Colonic mucosa (tissue), 4 donors: ENCODE measurements at regions not wholly inside any gene's neighbourhood (a gene's known extent, or its start where the extent isn't known, plus 50 kb on each side); places are given as distances from the start of the nearest gene placed in this dataset.

Experiments
- DNase-seq: peaks from one replicate; pipeline ENCODE4 v3.0.0-alpha.2; 2020
- H3K27ac ChIP-seq: fragments of 200-600 bp; one replicate; pipeline ENCODE4 v1.8.0; 2021
- H3K27me3 ChIP-seq: fragments of 200-600 bp; one replicate; pipeline ENCODE4 v1.8.0; 2021
- H3K36me3 ChIP-seq: fragments of 200-600 bp; one replicate; pipeline ENCODE4 v1.8.0; 2021
- H3K4me1 ChIP-seq: fragments of 200-600 bp; one replicate; pipeline ENCODE4 v1.8.0; 2021; ENCODE audit warnings: mild to moderate bottlenecking
- H3K4me3 ChIP-seq: fragments of 200-600 bp; one replicate; pipeline ENCODE4 v1.8.0; 2021
- H3K9ac ChIP-seq, 2 donors: one replicate each; pipeline ENCODE4 v1.7.0; 2013; ENCODE audit warnings: control low read depth in 2 of 2, low read depth in 2 of 2, low read length in 2 of 2
- H3K9me3 ChIP-seq: fragments of 200-600 bp; one replicate; pipeline ENCODE4 v1.8.0; 2021
- CTCF ChIP-seq: fragments of 200-600 bp; IDR thresholded peaks from one replicate; pipeline ENCODE4 v1.8.0; 2022; ENCODE audit warnings: antibody characterized with exemption, mild to moderate bottlenecking
- intact Hi-C: fragments of 100-400 bp; cut with DNase I; formaldehyde crosslinking; loops from one replicate; pipeline ENCODE4 v1.14.1; 2022
- donor health status: healthy.
- donor health status: DM: no; HTN: no; CAD: no.
- donor health status: DM: no; HTN: no; CAD: no.

- no peak overlapping the region for H3K9ac ChIP-seq
Observed at GRCh38 chr3:176647987-176648386, 549.3 kb downstream of the TBL1XR1 start.

GRCh38 chr3:176633511-176633910 lies 563.8 kb downstream of the TBL1XR1 start:
- Histone ChIP-seq H3K9me3 (no peaks in the 10 kb centered on the region), H3K27me3 (no peaks in the 10 kb centered on the region), H3K9ac (no peak overlapping the region), H3K4me3 (no peak overlapping the region), H3K36me3 (no peaks in the 10 kb centered on the region), H3K27ac (no peak overlapping the region), H3K4me1 (no peaks in the 10 kb centered on the region)
- DNase-seq: no peak
- intact Hi-C loops: no loop called here
- TF ChIP-seq CTCF: no peak

More at GRCh38 chr3:176647987-176648386, 549.3 kb downstream of the TBL1XR1 start:
- no peaks in the 10 kb centered on the region for H3K4me1 ChIP-seq
- H3K27me3 ChIP-seq: no peaks in the 10 kb centered on the region
- DNase-seq: no peak
- no peak overlapping the region for H3K4me3 ChIP-seq
- no peaks in the 10 kb centered on the region for H3K9me3 ChIP-seq
- intact Hi-C loops: no loop called here
- TF ChIP-seq CTCF: no peak
- H3K36me3 ChIP-seq: no peaks in the 10 kb centered on the region
- H3K27ac ChIP-seq: no peak overlapping the region

GRCh38 chr3:176632925-176633324 lies 564.4 kb downstream of the TBL1XR1 start:
- no peak overlapping the region for H3K4me3 ChIP-seq
- no peak for DNase-seq
- H3K4me1 ChIP-seq: no peaks in the 10 kb centered on the region
- intact Hi-C loops: no loop called here
- no peaks in the 10 kb centered on the region for H3K9me3 ChIP-seq
- no peak overlapping the region for H3K27ac ChIP-seq
- H3K27me3 ChIP-seq: no peaks in the 10 kb centered on the region
- no peak for TF ChIP-seq CTCF
- H3K9ac ChIP-seq: no peak overlapping the region
- no peaks in the 10 kb centered on the region for H3K36me3 ChIP-seq

GRCh38 chr3:176631165-176631564 lies 566.1 kb downstream of the TBL1XR1 start:
- H3K36me3 ChIP-seq: no peaks in the 10 kb centered on the region

GRCh38 chr3:176628101-176628639 lies 569.1 kb downstream of the TBL1XR1 start:
- TF ChIP-seq CTCF: no peak
- H3K27me3 ChIP-seq: no peaks in the 10 kb centered on the region
- no peak overlapping the region for H3K27ac ChIP-seq
- no peaks in the 10 kb centered on the region for H3K4me1 ChIP-seq
- H3K4me3 ChIP-seq: no peak overlapping the region
- intact Hi-C loops: no loop called here
- no peaks in the 10 kb centered on the region for H3K9me3 ChIP-seq
- H3K9ac ChIP-seq: no peak overlapping the region
- H3K36me3 ChIP-seq: no peaks in the 10 kb centered on the region
- no peak for DNase-seq

More at GRCh38 chr3:176631165-176631564, 566.1 kb downstream of the TBL1XR1 start:
- no peak for TF ChIP-seq CTCF
- no peak for DNase-seq
- no peak overlapping the region for H3K27ac ChIP-seq
- no peak overlapping the region for H3K4me3 ChIP-seq
- no peaks in the 10 kb centered on the region for H3K9me3 ChIP-seq
- no peaks in the 10 kb centered on the region for H3K27me3 ChIP-seq
- H3K9ac ChIP-seq: no peak overlapping the region
- intact Hi-C loops: no loop called here
- H3K4me1 ChIP-seq: no peaks in the 10 kb centered on the region
